ENCODE measurements at regions not wholly inside any gene's neighbourhood (a gene's known extent, or its start where the extent isn't known, plus 50 kb on each side); places are given as distances from the start of the nearest gene placed in this dataset.

DNA sequence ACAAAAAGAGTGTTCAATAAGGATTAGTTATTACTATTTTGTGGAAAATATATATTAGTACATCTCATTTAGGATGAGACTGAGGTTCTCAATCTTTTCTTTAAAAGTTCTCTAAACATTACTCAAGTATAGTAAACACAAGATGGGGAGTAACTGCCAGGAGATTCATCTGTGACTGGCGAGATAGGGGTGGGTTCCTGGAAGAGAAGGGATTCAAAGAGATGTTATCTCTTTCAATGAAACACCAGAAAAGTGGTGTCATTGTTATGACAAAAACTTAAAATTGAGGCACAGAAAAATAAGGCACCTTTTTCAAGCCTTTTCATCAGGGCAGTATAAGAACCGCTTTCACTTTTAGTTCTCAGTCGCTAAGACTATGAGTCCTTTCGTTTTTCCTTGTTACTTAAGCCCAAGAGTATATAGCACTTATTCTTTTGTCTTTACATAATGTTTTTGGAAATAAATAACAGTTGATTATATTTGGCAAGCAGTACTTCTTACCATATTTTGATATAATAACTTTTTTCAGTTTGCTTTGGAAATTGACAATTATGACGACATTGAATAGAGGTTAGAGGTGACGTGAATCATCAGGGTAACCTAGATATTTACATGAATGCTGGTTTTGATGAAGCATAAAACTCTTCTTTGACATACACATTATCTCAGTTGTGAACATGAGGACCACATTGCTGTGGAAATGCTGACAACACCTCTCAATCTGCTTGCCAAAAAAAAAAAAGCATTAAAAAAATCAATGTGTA, 393.9 kb upstream of the TCF4 start:
- TF ChIP-seq, protein P1, sequence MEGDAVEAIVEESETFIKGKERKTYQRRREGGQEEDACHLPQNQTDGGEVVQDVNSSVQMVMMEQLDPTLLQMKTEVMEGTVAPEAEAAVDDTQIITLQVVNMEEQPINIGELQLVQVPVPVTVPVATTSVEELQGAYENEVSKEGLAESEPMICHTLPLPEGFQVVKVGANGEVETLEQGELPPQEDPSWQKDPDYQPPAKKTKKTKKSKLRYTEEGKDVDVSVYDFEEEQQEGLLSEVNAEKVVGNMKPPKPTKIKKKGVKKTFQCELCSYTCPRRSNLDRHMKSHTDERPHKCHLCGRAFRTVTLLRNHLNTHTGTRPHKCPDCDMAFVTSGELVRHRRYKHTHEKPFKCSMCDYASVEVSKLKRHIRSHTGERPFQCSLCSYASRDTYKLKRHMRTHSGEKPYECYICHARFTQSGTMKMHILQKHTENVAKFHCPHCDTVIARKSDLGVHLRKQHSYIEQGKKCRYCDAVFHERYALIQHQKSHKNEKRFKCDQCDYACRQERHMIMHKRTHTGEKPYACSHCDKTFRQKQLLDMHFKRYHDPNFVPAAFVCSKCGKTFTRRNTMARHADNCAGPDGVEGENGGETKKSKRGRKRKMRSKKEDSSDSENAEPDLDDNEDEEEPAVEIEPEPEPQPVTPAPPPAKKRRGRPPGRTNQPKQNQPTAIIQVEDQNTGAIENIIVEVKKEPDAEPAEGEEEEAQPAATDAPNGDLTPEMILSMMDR (IDR thresholded peaks at IDR 0.05) = no peak
- TF ChIP-seq POLR2A (IDR thresholded peaks at IDR 0.05) = no peak
